Neural cell (in vitro differentiated cells): ENCODE measurements at regions not wholly inside any gene's neighbourhood (a gene's known extent, or its start where the extent isn't known, plus 50 kb on each side); places are given as distances from the start of the nearest gene placed in this dataset.

ENCODE experiments used
- H2AFZ ChIP-seq: fragments of 200-600, 300-800 bp; sonication (generic), shearing (Covaris generic); 2 replicates; pipeline ENCODE4 v1.6.0; 2014; ENCODE audit warnings: low read depth, mild to moderate bottlenecking, antibody characterized with exemption, low read length, moderate library complexity
- H3F3A ChIP-seq: fragments of 200-600 bp; shearing (Covaris generic); 2 replicates; pipeline ENCODE4 v1.6.1; 2016; ENCODE audit warnings: mild to moderate bottlenecking, moderate library complexity, mixed read lengths, antibody characterized with exemption, low read length; ENCODE audit not compliant: insufficient read depth, poor library complexity, severe bottlenecking
- H3K27ac ChIP-seq: fragments of 200-600, 300-800 bp; sonication (generic), shearing (Covaris generic); 2 replicates; pipeline ENCODE4 v1.5.1; 2014; ENCODE audit warnings: mild to moderate bottlenecking, low read length, moderate library complexity
- H3K27me3 ChIP-seq: fragments of 300-800, 200-600 bp; sonication (generic), shearing (Covaris generic); 2 replicates; pipeline ENCODE4 v1.6.0; 2014; ENCODE audit warnings: mild to moderate bottlenecking, low read depth, low read length, moderate library complexity; ENCODE audit not compliant: insufficient read depth
- H3K36me3 ChIP-seq: fragments of 300-800, 200-600 bp; sonication (generic), shearing (Covaris generic); 2 replicates; pipeline ENCODE4 v1.5.1; 2014; ENCODE audit warnings: mild to moderate bottlenecking, antibody characterized with exemption, low read length, moderate library complexity; ENCODE audit not compliant: insufficient read depth
- H3K4me2 ChIP-seq: fragments of 300-800, 200-600 bp; sonication (generic), shearing (Covaris generic); 2 replicates; pipeline ENCODE4 v1.6.0; 2014; ENCODE audit warnings: mild to moderate bottlenecking, low read length
- H3K4me3 ChIP-seq: fragments of 300-800, 200-600 bp; sonication (generic), shearing (Covaris generic); 2 replicates; pipeline ENCODE4 v1.5.1; 2014; ENCODE audit warnings: mild to moderate bottlenecking, low read length, moderate library complexity
- H3K79me2 ChIP-seq: fragments of 200-600 bp; shearing (Covaris generic); replicated peaks from 2 replicates; pipeline ENCODE4 v1.6.0; 2014; ENCODE audit warnings: mild to moderate bottlenecking, low read length, moderate library complexity; ENCODE audit not compliant: insufficient read depth
- H3K9ac ChIP-seq: fragments of 300-800, 200-600 bp; sonication (generic), shearing (Covaris generic); 2 replicates; pipeline ENCODE4 v1.6.1; 2016; ENCODE audit warnings: mild to moderate bottlenecking, low read length, mixed read lengths
- H3K9me2 ChIP-seq: fragments of 200-600 bp; shearing (Covaris generic); 2 replicates; pipeline ENCODE4 v1.6.1; 2016; ENCODE audit warnings: mild to moderate bottlenecking, low read length, mixed read lengths; ENCODE audit not compliant: insufficient read depth
- H3K9me3 ChIP-seq: fragments of 200-600, 300-800 bp; sonication (generic), shearing (Covaris generic); 2 replicates; pipeline ENCODE4 v1.6.1; 2016; ENCODE audit warnings: mild to moderate bottlenecking, mixed run types, low read length, moderate library complexity, mixed read lengths
- H4K20me1 ChIP-seq: fragments of 200-600 bp; shearing (Covaris generic); 2 replicates; pipeline ENCODE4 v1.6.1; 2016; ENCODE audit warnings: mild to moderate bottlenecking, mixed run types; ENCODE audit not compliant: insufficient read depth
- CTCF ChIP-seq: fragments of 450-650 bp; IDR thresholded peaks from 2 replicates; pipeline ENCODE4 v1.5.1; 2014; ENCODE audit warnings: antibody characterized with exemption, mild to moderate bottlenecking, moderate library complexity; ENCODE audit not compliant: poor library complexity, severe bottlenecking
- EP300 ChIP-seq: fragments of 450-650 bp; conservative IDR thresholded peaks from 2 replicates; pipeline ENCODE4 v1.6.1; 2014; ENCODE audit warnings: antibody characterized with exemption, mild to moderate bottlenecking, moderate library complexity; ENCODE audit not compliant: poor library complexity, severe bottlenecking
- EZH2 ChIP-seq: fragments of 200-600, 300-800 bp; shearing (Covaris generic), sonication (generic); IDR thresholded peaks from 2 replicates; pipeline ENCODE4 v1.6.1; 2014; ENCODE audit warnings: antibody characterized with exemption, low read length, borderline replicate concordance, mild to moderate bottlenecking; ENCODE audit not compliant: insufficient read depth, poor library complexity, severe bottlenecking
- MXI1 ChIP-seq: fragments of 450-650 bp; conservative IDR thresholded peaks from 2 replicates; pipeline ENCODE4 v1.6.1; 2014; ENCODE audit warnings: antibody characterized with exemption, mild to moderate bottlenecking; ENCODE audit not compliant: poor library complexity, severe bottlenecking
- POLR2AphosphoS5 ChIP-seq: IDR thresholded peaks from 2 replicates; pipeline ENCODE4 v1.6.1; 2012
- RAD21 ChIP-seq: fragments of 450-650 bp; conservative IDR thresholded peaks from 2 replicates; pipeline ENCODE4 v1.6.1; 2014; ENCODE audit warnings: antibody characterized with exemption, mild to moderate bottlenecking, moderate library complexity
- SMC3 ChIP-seq: fragments of 450-650 bp; conservative IDR thresholded peaks from 2 replicates; pipeline ENCODE4 v1.6.1; 2014; ENCODE audit warnings: antibody characterized with exemption, mild to moderate bottlenecking, moderate library complexity; ENCODE audit not compliant: poor library complexity
- TAF1 ChIP-seq: IDR thresholded peaks from 2 replicates; pipeline ENCODE4 v1.6.1; 2012; ENCODE audit warnings: low read depth
- TF ChIP-seq, protein P1 (sequence below): IDR thresholded peaks from 2 replicates; pipeline ENCODE4 v1.6.1; 2012; ENCODE audit warnings: borderline replicate concordance

GRCh38 chr18:29250843-29251242 lies 1073.9 kb upstream of the CDH2 start:
- Histone ChIP-seq H4K20me1 (no peaks in the 10 kb centered on the region), H2AFZ (no peak overlapping the region), H3K36me3 (no peaks in the 10 kb centered on the region), H3K9me3 (no peaks in the 10 kb centered on the region), H3K4me2 (no peak overlapping the region), H3K9me2 (no peaks in the 10 kb centered on the region), H3K79me2 (no peaks in the 10 kb centered on the region), H3K4me3 (no peak overlapping the region), H3K27me3 (no peaks in the 10 kb centered on the region), H3K27ac (peak overlapping the region; percentile 68), H3K9ac (no peak overlapping the region), H3F3A (peaks cover 17% of the 10 kb centered on the region)
- TF ChIP-seq POLR2AphosphoS5 (peak; percentile 71), EZH2 (no peak), SMC3 (peak; percentile 14), EP300 (peak; percentile 98), RAD21 (peak; percentile 21)
- TF ChIP-seq, protein P1, sequence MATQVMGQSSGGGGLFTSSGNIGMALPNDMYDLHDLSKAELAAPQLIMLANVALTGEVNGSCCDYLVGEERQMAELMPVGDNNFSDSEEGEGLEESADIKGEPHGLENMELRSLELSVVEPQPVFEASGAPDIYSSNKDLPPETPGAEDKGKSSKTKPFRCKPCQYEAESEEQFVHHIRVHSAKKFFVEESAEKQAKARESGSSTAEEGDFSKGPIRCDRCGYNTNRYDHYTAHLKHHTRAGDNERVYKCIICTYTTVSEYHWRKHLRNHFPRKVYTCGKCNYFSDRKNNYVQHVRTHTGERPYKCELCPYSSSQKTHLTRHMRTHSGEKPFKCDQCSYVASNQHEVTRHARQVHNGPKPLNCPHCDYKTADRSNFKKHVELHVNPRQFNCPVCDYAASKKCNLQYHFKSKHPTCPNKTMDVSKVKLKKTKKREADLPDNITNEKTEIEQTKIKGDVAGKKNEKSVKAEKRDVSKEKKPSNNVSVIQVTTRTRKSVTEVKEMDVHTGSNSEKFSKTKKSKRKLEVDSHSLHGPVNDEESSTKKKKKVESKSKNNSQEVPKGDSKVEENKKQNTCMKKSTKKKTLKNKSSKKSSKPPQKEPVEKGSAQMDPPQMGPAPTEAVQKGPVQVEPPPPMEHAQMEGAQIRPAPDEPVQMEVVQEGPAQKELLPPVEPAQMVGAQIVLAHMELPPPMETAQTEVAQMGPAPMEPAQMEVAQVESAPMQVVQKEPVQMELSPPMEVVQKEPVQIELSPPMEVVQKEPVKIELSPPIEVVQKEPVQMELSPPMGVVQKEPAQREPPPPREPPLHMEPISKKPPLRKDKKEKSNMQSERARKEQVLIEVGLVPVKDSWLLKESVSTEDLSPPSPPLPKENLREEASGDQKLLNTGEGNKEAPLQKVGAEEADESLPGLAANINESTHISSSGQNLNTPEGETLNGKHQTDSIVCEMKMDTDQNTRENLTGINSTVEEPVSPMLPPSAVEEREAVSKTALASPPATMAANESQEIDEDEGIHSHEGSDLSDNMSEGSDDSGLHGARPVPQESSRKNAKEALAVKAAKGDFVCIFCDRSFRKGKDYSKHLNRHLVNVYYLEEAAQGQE, result peak; percentile 60

DNA sequence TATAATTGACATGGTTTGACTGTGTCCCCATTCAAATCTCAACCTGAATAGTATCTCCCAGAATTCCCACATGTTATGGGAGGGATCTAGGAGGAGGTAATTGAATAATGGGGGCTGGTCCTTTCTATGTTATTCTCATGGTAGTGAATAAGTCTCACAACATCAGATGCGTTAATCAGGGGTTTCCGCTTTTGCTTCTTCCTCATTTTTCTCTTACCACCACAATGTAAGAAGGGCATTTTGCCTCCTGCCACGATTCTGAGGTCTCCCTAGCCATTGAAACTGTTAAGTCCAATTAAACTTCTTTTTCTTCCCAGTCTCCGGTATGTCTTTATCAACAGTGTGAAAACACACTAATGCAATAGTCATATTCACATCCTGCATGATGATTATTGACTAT lies 1073.3 kb upstream of the CDH2 start:
- no peaks in the 10 kb centered on the region for H3K9me2 ChIP-seq
- H3K4me3 ChIP-seq, result no peak overlapping the region
- peaks cover 17% of the 10 kb centered on the region for H3F3A ChIP-seq
- no peaks in the 10 kb centered on the region for H3K9me3 ChIP-seq
- H3K27me3 ChIP-seq, result no peaks in the 10 kb centered on the region
- peak overlapping the region; percentile 1 for H3K9ac ChIP-seq
- H3K27ac ChIP-seq, result peak overlapping the region; percentile 68
- no peaks in the 10 kb centered on the region for H3K36me3 ChIP-seq
- no peak overlapping the region for H2AFZ ChIP-seq
- H3K4me2 ChIP-seq, result no peak overlapping the region
- no peak for TF ChIP-seq EZH2
- TF ChIP-seq, protein P1, result no peak
- no peak for TF ChIP-seq MXI1
- no peak for TF ChIP-seq TAF1
- no peak for TF ChIP-seq POLR2AphosphoS5
- TF ChIP-seq CTCF, result no peak
- TF ChIP-seq EP300, result no peak
- TF ChIP-seq SMC3, result no peak
- no peak for TF ChIP-seq RAD21
- no peaks in the 10 kb centered on the region for H3K79me2 ChIP-seq
- no peaks in the 10 kb centered on the region for H4K20me1 ChIP-seq
